Neural progenitor cell (in vitro differentiated cells): ENCODE measurements at regions not wholly inside any gene's neighbourhood (a gene's known extent, or its start where the extent isn't known, plus 50 kb on each side); places are given as distances from the start of the nearest gene placed in this dataset.

Experiments used
- DNase-seq: peaks from one replicate; pipeline ENCODE4 v3.0.0-alpha.2; 2016; ENCODE audit warnings: low spot score
- H2AFZ ChIP-seq: fragments of 200-600 bp; sonication (generic); replicated peaks from 2 replicates; pipeline ENCODE4 v1.6.1; 2016; ENCODE audit warnings: antibody characterized with exemption
- H3F3A ChIP-seq: fragments of 200-600 bp; sonication (generic); 2 replicates; pipeline ENCODE4 v1.6.1; 2016; ENCODE audit warnings: antibody characterized with exemption, low read depth
- H3K27ac ChIP-seq: fragments of 200-600 bp; sonication (generic); 2 replicates; pipeline ENCODE4 v1.5.1; 2016; ENCODE audit warnings: mild to moderate bottlenecking
- H3K27me3 ChIP-seq: fragments of 200-600 bp; sonication (generic); 2 replicates; pipeline ENCODE4 v1.6.1; 2016; ENCODE audit warnings: mild to moderate bottlenecking, moderate library complexity
- H3K36me3 ChIP-seq: fragments of 200-600 bp; sonication (generic); 2 replicates; pipeline ENCODE4 v1.5.1; 2016
- H3K4me1 ChIP-seq: fragments of 200-600 bp; sonication (generic); 2 replicates; pipeline ENCODE4 v1.6.1; 2016; ENCODE audit warnings: mixed run types
- H3K4me2 ChIP-seq: fragments of 200-600 bp; sonication (generic); 2 replicates; pipeline ENCODE4 v1.6.1; 2016
- H3K4me3 ChIP-seq: fragments of 200-600 bp; sonication (generic); 2 replicates; pipeline ENCODE4 v1.5.1; 2016
- H3K79me2 ChIP-seq: fragments of 200-600 bp; sonication (generic); 2 replicates; pipeline ENCODE4 v1.6.1; 2016; ENCODE audit warnings: low read depth
- H3K9ac ChIP-seq: fragments of 200-600 bp; sonication (generic); 2 replicates; pipeline ENCODE4 v1.6.1; 2016
- H3K9me3 ChIP-seq: fragments of 200-600 bp; sonication (generic); 2 replicates; pipeline ENCODE4 v1.5.1; 2016; ENCODE audit warnings: low read depth
- H4K20me1 ChIP-seq: fragments of 200-600 bp; sonication (generic); 2 replicates; pipeline ENCODE4 v1.6.1; 2016; ENCODE audit warnings: low read depth
- H3K27ac Mint-ChIP-seq: 3 replicates; pipeline ENCODE4 v1.8.0; 2021; ENCODE audit warnings: mixed read lengths
- H3K27me3 Mint-ChIP-seq: 2 replicates; pipeline ENCODE4 v1.8.0; 2022; ENCODE audit warnings: low read depth, mild to moderate bottlenecking, inconsistent platforms, moderate library complexity, mixed read lengths; ENCODE audit not compliant: insufficient read depth
- H3K36me3 Mint-ChIP-seq: 3 replicates; pipeline ENCODE4 v1.8.0; 2021; ENCODE audit warnings: mixed read lengths
- H3K4me1 Mint-ChIP-seq: 3 replicates; pipeline ENCODE4 v1.8.0; 2021; ENCODE audit warnings: mixed read lengths
- H3K4me3 Mint-ChIP-seq: 3 replicates; pipeline ENCODE4 v1.8.0; 2021; ENCODE audit warnings: mild to moderate bottlenecking, moderate library complexity, mixed read lengths
- H3K9me3 Mint-ChIP-seq: 3 replicates; pipeline ENCODE4 v1.8.0; 2020; ENCODE audit warnings: mixed read lengths
- CTCF ChIP-seq: fragments of 200-600 bp; sonication (generic); IDR thresholded peaks from 2 replicates; pipeline ENCODE4 v1.5.1; 2017; ENCODE audit warnings: antibody characterized with exemption, mild to moderate bottlenecking
- EZH2 ChIP-seq: fragments of 200-600 bp; sonication (generic); IDR thresholded peaks from 2 replicates; pipeline ENCODE4 v1.6.1; 2017; ENCODE audit warnings: antibody characterized with exemption, mild to moderate bottlenecking, moderate library complexity
- EZH2phosphoT487 ChIP-seq: fragments of 200-600 bp; sonication (generic); IDR thresholded peaks from 2 replicates; pipeline ENCODE4 v1.6.1; 2017; ENCODE audit warnings: antibody characterized with exemption

DNA sequence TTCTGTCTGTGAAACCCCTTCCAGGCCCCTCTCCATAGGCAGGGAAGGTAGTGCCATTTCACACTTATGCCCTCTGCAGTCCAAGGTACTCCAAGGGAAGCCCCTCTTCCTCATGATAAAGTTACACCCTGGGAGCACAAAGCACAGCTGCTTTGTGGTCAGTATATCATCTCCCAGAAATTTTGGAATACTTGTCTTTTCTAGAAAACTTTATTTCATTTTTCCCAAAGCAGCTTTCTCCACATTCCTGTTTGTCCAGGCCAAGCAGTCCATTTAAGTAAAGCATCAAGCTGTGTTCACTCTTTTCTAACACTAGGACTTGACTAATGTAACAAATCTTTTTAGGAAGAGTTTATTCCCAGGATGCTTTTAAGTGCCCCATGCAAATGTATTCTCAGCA, 371.8 kb upstream of the RGMB start:
- Mint-ChIP-seq H3K36me3 (no peaks in the 10 kb centered on the region), H3K9me3 (no peaks in the 10 kb centered on the region), H3K27ac (no peak overlapping the region), H3K4me1 (no peaks in the 10 kb centered on the region), H3K4me3 (no peak overlapping the region), H3K27me3 (no peaks in the 10 kb centered on the region)
- H4K20me1 ChIP-seq: no peaks in the 10 kb centered on the region
- H3K79me2 ChIP-seq: no peaks in the 10 kb centered on the region
- no peak overlapping the region for H3K4me3 ChIP-seq
- no peaks in the 10 kb centered on the region for H3K9me3 ChIP-seq
- no peaks in the 10 kb centered on the region for H3F3A ChIP-seq
- no peak overlapping the region for H3K4me2 ChIP-seq
- DNase-seq: no peak
- TF ChIP-seq EZH2 (no peak), EZH2phosphoT487 (no peak), CTCF (no peak)
- no peak overlapping the region for H3K9ac ChIP-seq
- H3K27me3 ChIP-seq: no peaks in the 10 kb centered on the region
- no peaks in the 10 kb centered on the region for H3K4me1 ChIP-seq
- H3K36me3 ChIP-seq: no peaks in the 10 kb centered on the region
- peak overlapping the region; percentile 12 for H2AFZ ChIP-seq
- H3K27ac ChIP-seq: no peak overlapping the region

GRCh38 chr5:98402130-98402529, 371.3 kb upstream of the RGMB start:
- no peak overlapping the region for H3K4me2 ChIP-seq
- H3F3A ChIP-seq: no peaks in the 10 kb centered on the region
- no peak overlapping the region for H3K9ac ChIP-seq
- no peaks in the 10 kb centered on the region for H3K79me2 ChIP-seq
- H3K9me3 ChIP-seq: no peaks in the 10 kb centered on the region
- no peak overlapping the region for H3K4me3 Mint-ChIP-seq
- H3K4me1 ChIP-seq: no peaks in the 10 kb centered on the region
- H3K36me3 ChIP-seq: no peaks in the 10 kb centered on the region
- no peaks in the 10 kb centered on the region for H3K9me3 Mint-ChIP-seq
- no peaks in the 10 kb centered on the region for H3K27me3 ChIP-seq
- H3K27me3 Mint-ChIP-seq: no peaks in the 10 kb centered on the region
- no peak overlapping the region for H3K27ac ChIP-seq
- TF ChIP-seq CTCF (no peak), EZH2 (no peak), EZH2phosphoT487 (no peak)
- H4K20me1 ChIP-seq: no peaks in the 10 kb centered on the region
- H3K4me1 Mint-ChIP-seq: no peaks in the 10 kb centered on the region
- peak overlapping the region; percentile 12 for H2AFZ ChIP-seq
- no peaks in the 10 kb centered on the region for H3K36me3 Mint-ChIP-seq
- no peak for DNase-seq
- H3K4me3 ChIP-seq: no peak overlapping the region
- no peak overlapping the region for H3K27ac Mint-ChIP-seq

GRCh38 chr5:98403131-98403530, 370.3 kb upstream of the RGMB start:
- no peaks in the 10 kb centered on the region for H3K27me3 ChIP-seq
- Mint-ChIP-seq H3K4me1 (no peaks in the 10 kb centered on the region), H3K4me3 (no peak overlapping the region), H3K9me3 (no peaks in the 10 kb centered on the region), H3K36me3 (no peaks in the 10 kb centered on the region), H3K27me3 (no peaks in the 10 kb centered on the region), H3K27ac (no peak overlapping the region)
- no peaks in the 10 kb centered on the region for H3K9me3 ChIP-seq
- no peaks in the 10 kb centered on the region for H3K36me3 ChIP-seq
- TF ChIP-seq CTCF (no peak), EZH2 (no peak), EZH2phosphoT487 (no peak)
- H4K20me1 ChIP-seq: no peaks in the 10 kb centered on the region
- H3K27ac ChIP-seq: no peak overlapping the region
- DNase-seq: no peak
- H3K9ac ChIP-seq: no peak overlapping the region
- no peak overlapping the region for H2AFZ ChIP-seq
- no peaks in the 10 kb centered on the region for H3K79me2 ChIP-seq
- H3F3A ChIP-seq: no peaks in the 10 kb centered on the region
- H3K4me2 ChIP-seq: no peak overlapping the region
- no peak overlapping the region for H3K4me3 ChIP-seq
- H3K4me1 ChIP-seq: no peaks in the 10 kb centered on the region

GRCh38 chr5:98414938-98415337, 358.5 kb upstream of the RGMB start:
- TF ChIP-seq CTCF: no peak
- no peak for TF ChIP-seq EZH2
- no peak for TF ChIP-seq EZH2phosphoT487
- no peak overlapping the region for H3K27ac Mint-ChIP-seq
- Histone ChIP-seq H3F3A (no peaks in the 10 kb centered on the region), H3K4me3 (no peak overlapping the region), H3K79me2 (no peaks in the 10 kb centered on the region), H3K9ac (no peak overlapping the region), H4K20me1 (no peaks in the 10 kb centered on the region), H3K27me3 (no peaks in the 10 kb centered on the region), H3K36me3 (no peaks in the 10 kb centered on the region), H3K4me2 (no peak overlapping the region), H3K9me3 (no peaks in the 10 kb centered on the region), H2AFZ (no peak overlapping the region), H3K4me1 (no peaks in the 10 kb centered on the region), H3K27ac (no peak overlapping the region)
- H3K4me3 Mint-ChIP-seq: no peak overlapping the region
- no peaks in the 10 kb centered on the region for H3K9me3 Mint-ChIP-seq
- H3K4me1 Mint-ChIP-seq: no peaks in the 10 kb centered on the region
- no peaks in the 10 kb centered on the region for H3K27me3 Mint-ChIP-seq
- no peak for DNase-seq
- H3K36me3 Mint-ChIP-seq: no peaks in the 10 kb centered on the region
